GM12891 (cell line): ENCODE measurements at regions not wholly inside any gene's neighbourhood (a gene's known extent, or its start where the extent isn't known, plus 50 kb on each side); places are given as distances from the start of the nearest gene placed in this dataset.

Experiments used
- POLR2A ChIP-seq: IDR thresholded peaks from 2 replicates; pipeline ENCODE4 v1.6.1; 2011; ENCODE audit warnings: low read depth, low read length, control low read depth
- POLR2AphosphoS5 ChIP-seq: IDR thresholded peaks from 2 replicates; pipeline ENCODE4 v1.6.1; 2011; ENCODE audit warnings: low read depth, low read length, control low read depth
- POU2F2 ChIP-seq: IDR thresholded peaks from 2 replicates; pipeline ENCODE4 v1.6.1; 2011; ENCODE audit warnings: low read depth, mild to moderate bottlenecking, control low read depth, low read length, moderate library complexity
- SPI1 ChIP-seq: IDR thresholded peaks from 2 replicates; pipeline ENCODE4 v1.6.1; 2011; ENCODE audit warnings: low read depth, low read length, control low read depth
- TAF1 ChIP-seq: IDR thresholded peaks from 2 replicates; pipeline ENCODE4 v1.6.1; 2011; ENCODE audit warnings: low read depth, low read length, control low read depth

- TF ChIP-seq POLR2A (no peak), POU2F2 (no peak), TAF1 (no peak), POLR2AphosphoS5 (no peak), SPI1 (no peak)
These were observed 173.9 kb downstream of the C9orf50 start for GRCh38 chr9:129446828-129447550.
